WTC11 (cell line): ENCODE measurements at regions not wholly inside any gene's neighbourhood (a gene's known extent, or its start where the extent isn't known, plus 50 kb on each side); places are given as distances from the start of the nearest gene placed in this dataset.

ENCODE experiments used
- CBFB ChIP-seq: sonication (generic); formaldehyde crosslinking; IDR thresholded peaks from 2 replicates; pipeline ENCODE4 v1.8.1; 2022; ENCODE audit warnings: mild to moderate bottlenecking, low read depth, missing genetic modification reagents
- ESRRA ChIP-seq: sonication (generic); formaldehyde crosslinking; IDR thresholded peaks from 2 replicates; pipeline ENCODE4 v1.8.1; 2022; ENCODE audit warnings: mild to moderate bottlenecking, missing genetic modification reagents, borderline replicate concordance
- ETV6 ChIP-seq: sonication (generic); formaldehyde crosslinking; IDR thresholded peaks from 2 replicates; pipeline ENCODE4 v1.8.1; 2022; ENCODE audit warnings: mild to moderate bottlenecking, missing genetic modification reagents
- TCF7 ChIP-seq: sonication (generic); formaldehyde crosslinking; IDR thresholded peaks from 2 replicates; pipeline ENCODE4 v1.8.0; 2022; ENCODE audit warnings: mild to moderate bottlenecking, low read depth, missing genetic modification reagents, moderate library complexity
- TF ChIP-seq, protein P1 (sequence below): sonication (generic); formaldehyde crosslinking; IDR thresholded peaks from 2 replicates; pipeline ENCODE4 v1.8.1; 2022; ENCODE audit warnings: low read depth, missing genetic modification reagents, borderline replicate concordance
- TF ChIP-seq, protein P2 (sequence below): fragments of 200-600 bp; IDR thresholded peaks from 2 replicates; pipeline ENCODE4 v1.8.0; 2022; ENCODE audit warnings: antibody characterized with exemption
- TF ChIP-seq, protein P3 (sequence below): sonication (generic); formaldehyde crosslinking; IDR thresholded peaks from 2 replicates; pipeline ENCODE4 v1.8.1; 2023; ENCODE audit warnings: mild to moderate bottlenecking, missing genetic modification reagents

DNA sequence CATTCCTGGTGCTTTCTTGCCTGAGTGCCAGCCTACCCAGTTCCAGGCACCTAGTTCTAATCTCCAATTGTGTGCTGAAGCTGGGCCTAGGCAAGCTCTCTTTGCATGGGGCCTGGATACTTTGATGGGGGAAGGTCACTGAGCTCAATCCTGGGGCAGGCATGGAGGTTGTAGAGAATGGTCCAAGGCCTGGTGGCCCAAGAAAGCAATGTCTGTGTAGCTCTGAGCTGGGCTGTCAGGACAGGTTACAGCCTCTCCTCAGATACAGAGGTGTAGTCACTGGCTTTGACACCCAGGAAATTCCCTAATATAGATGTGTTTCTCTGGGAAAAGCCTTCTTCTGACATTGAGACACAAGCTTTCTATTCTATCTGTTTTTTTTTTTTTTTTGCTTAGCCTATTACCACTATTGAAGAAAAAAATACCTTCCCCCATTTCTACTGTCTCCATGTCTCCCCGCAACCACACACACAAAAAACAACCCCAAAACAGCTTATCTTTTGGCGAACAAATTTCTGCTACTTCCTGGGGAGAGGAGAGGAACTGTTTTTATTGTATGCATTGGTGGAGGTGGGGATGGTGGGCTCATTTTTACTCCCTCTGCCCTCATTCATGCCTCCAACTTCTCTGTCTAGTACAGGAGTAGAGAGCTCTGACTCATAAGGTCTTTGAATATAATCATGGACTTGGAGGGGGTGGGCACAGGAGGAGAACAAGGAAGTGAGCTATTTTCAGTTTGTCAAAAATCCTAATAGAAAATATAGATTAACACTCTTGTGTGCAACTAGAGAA, 66.7 kb upstream of the DHX15 start:
- TF ChIP-seq TCF7 (no peak), CBFB (CRISPR knock-in tag) (no peak), ETV6 (CRISPR knock-in tag) (no peak), ESRRA (CRISPR knock-in tag) (no peak)
- TF ChIP-seq, protein P1, sequence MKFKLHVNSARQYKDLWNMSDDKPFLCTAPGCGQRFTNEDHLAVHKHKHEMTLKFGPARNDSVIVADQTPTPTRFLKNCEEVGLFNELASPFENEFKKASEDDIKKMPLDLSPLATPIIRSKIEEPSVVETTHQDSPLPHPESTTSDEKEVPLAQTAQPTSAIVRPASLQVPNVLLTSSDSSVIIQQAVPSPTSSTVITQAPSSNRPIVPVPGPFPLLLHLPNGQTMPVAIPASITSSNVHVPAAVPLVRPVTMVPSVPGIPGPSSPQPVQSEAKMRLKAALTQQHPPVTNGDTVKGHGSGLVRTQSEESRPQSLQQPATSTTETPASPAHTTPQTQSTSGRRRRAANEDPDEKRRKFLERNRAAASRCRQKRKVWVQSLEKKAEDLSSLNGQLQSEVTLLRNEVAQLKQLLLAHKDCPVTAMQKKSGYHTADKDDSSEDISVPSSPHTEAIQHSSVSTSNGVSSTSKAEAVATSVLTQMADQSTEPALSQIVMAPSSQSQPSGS (CRISPR knock-in tag) = no peak
- TF ChIP-seq, protein P2, sequence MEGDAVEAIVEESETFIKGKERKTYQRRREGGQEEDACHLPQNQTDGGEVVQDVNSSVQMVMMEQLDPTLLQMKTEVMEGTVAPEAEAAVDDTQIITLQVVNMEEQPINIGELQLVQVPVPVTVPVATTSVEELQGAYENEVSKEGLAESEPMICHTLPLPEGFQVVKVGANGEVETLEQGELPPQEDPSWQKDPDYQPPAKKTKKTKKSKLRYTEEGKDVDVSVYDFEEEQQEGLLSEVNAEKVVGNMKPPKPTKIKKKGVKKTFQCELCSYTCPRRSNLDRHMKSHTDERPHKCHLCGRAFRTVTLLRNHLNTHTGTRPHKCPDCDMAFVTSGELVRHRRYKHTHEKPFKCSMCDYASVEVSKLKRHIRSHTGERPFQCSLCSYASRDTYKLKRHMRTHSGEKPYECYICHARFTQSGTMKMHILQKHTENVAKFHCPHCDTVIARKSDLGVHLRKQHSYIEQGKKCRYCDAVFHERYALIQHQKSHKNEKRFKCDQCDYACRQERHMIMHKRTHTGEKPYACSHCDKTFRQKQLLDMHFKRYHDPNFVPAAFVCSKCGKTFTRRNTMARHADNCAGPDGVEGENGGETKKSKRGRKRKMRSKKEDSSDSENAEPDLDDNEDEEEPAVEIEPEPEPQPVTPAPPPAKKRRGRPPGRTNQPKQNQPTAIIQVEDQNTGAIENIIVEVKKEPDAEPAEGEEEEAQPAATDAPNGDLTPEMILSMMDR = no peak
- TF ChIP-seq, protein P3, sequence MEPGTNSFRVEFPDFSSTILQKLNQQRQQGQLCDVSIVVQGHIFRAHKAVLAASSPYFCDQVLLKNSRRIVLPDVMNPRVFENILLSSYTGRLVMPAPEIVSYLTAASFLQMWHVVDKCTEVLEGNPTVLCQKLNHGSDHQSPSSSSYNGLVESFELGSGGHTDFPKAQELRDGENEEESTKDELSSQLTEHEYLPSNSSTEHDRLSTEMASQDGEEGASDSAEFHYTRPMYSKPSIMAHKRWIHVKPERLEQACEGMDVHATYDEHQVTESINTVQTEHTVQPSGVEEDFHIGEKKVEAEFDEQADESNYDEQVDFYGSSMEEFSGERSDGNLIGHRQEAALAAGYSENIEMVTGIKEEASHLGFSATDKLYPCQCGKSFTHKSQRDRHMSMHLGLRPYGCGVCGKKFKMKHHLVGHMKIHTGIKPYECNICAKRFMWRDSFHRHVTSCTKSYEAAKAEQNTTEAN (CRISPR knock-in tag) = no peak
